GM21381 (cell line): ENCODE measurements at regions not wholly inside any gene's neighbourhood (a gene's known extent, or its start where the extent isn't known, plus 50 kb on each side); places are given as distances from the start of the nearest gene placed in this dataset.
"Not testable (repeated sequence)": the region's sequence is repeated elsewhere in the genome, so short reads cannot be mapped to it uniquely, and the experiment has no call there.

Experiments
- ATAC-seq: cut with Tn5 transposase; IDR thresholded peaks from one replicate; pipeline ENCODE4 v1.9.1; 2021; ENCODE audit warnings: mild to moderate bottlenecking, moderate library complexity; ENCODE audit not compliant: unreplicated experiment

- ATAC-seq: not testable (repeated sequence)
These were observed 111.5 kb upstream of the MRPS22 start for GRCh38 chr3:139232341-139232740.

DNA sequence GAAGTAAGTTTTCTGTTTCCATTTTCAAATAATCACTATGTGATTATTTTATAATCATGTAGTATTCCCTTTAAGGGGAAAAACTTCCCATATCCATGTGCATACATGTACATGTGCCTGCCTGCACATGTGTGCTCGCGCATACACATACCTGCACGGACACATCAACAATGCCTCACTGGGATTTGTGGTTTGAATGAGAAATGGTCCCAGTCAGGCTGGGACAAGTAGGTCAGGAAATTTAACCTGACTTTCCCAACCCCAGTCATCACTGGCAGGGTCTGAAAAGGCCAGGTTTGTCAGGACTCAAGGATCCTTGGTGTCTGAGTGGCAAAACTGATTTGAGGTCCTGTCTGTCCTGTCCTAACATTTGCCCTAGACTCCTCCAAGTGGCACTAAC, 109.3 kb upstream of the MRPS22 start:
- ATAC-seq: no peak

GRCh38 chr3:139235192-139235591, 108.6 kb upstream of the MRPS22 start:
- ATAC-seq: no peak

GRCh38 chr3:139236336-139236735, 107.5 kb upstream of the MRPS22 start:
- no peak for ATAC-seq

DNA sequence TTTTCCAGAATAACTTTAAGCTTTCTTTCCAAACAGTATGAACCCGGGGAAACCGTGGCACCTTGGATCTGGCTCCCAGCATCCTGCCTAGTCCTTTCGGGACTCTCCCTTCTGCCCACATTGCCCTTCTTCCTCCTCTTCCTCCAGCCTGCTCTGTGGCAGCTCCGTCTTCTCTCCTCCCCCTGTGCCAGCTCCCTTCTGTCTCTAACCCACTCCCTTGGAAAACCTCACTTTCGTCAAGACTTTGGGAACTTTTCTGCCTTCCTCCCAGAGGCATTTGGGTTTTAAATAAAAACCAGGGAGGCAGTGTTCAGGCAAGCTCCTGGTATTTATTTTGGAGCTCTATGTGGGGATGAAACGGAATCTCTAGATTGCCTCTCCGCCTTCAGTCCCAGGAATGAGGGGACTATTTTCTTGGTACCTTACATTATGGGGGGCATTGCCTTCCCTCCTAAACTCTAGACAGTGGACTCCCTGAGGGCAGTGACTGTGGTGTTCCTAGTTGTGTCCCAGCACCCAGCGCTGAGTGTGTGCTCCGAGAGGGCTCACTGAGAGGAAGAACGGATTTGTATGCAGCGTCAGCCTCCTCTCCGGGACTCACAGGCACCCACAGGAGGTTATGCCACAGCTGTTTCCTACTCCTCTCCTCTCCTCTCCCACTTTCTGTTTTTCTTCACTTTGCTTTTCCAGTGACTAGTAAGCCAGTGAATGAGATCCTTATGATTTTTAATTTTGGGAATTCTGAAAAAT, 105.4 kb upstream of the MRPS22 start:
- no peak for ATAC-seq

DNA sequence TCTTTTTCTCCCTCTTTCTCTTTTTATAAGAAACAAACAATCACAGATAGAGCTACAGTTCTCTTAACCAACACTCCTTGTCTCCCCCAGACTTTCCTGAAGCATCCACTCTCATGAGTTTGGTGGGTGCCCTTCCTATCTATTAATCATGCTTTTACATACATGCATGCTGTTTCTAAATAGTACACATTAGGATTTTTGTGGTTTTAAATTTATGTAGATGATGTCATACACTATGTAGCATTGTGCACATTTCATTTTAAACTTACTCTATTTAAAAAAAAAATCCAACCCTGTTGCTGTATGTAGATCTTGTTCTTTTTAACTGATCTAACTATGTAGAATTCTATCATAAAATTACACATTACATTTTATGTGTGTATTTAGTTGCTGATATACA, 104.3 kb upstream of the MRPS22 start:
- no peak for ATAC-seq

- no peak for ATAC-seq
These were observed 102.0 kb upstream of the MRPS22 start for GRCh38 chr3:139241783-139242182.

GRCh38 chr3:139243710-139244109, 100.1 kb upstream of the MRPS22 start:
- no peak for ATAC-seq

GRCh38 chr3:139248593-139249255, 95.1 kb upstream of the MRPS22 start:
- no peak for ATAC-seq

GRCh38 chr3:139251529-139251928, 92.3 kb upstream of the MRPS22 start:
- ATAC-seq: no peak

DNA sequence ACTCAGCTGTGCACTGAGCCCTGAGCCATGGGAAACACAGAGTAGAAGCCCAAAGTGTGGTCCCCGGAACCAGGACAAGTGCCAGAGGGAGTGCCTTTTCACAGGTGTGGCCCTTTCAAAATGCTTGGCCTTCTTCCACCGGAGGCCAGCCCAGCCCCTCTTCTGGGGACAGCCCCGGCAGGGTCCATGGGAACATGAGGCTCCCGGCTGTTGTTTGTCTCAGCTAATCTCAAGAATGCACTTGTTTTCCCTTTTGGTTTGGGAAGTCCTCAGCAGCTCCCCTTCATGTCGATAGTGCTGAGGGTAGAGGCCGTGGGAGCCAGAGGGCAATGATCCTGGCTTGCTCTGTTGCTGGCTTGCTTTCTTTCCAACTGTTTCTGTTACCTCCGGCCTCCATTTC, 91.1 kb upstream of the MRPS22 start:
- no peak for ATAC-seq

GRCh38 chr3:139258276-139258675, 85.5 kb upstream of the MRPS22 start:
- ATAC-seq: no peak

GRCh38 chr3:139259398-139259797, 84.4 kb upstream of the MRPS22 start:
- ATAC-seq: no peak

- no peak for ATAC-seq
These were observed 83.8 kb upstream of the MRPS22 start for GRCh38 chr3:139260041-139260486.

- no peak for ATAC-seq
These were observed 82.8 kb upstream of the MRPS22 start for GRCh38 chr3:139260793-139261736.

DNA sequence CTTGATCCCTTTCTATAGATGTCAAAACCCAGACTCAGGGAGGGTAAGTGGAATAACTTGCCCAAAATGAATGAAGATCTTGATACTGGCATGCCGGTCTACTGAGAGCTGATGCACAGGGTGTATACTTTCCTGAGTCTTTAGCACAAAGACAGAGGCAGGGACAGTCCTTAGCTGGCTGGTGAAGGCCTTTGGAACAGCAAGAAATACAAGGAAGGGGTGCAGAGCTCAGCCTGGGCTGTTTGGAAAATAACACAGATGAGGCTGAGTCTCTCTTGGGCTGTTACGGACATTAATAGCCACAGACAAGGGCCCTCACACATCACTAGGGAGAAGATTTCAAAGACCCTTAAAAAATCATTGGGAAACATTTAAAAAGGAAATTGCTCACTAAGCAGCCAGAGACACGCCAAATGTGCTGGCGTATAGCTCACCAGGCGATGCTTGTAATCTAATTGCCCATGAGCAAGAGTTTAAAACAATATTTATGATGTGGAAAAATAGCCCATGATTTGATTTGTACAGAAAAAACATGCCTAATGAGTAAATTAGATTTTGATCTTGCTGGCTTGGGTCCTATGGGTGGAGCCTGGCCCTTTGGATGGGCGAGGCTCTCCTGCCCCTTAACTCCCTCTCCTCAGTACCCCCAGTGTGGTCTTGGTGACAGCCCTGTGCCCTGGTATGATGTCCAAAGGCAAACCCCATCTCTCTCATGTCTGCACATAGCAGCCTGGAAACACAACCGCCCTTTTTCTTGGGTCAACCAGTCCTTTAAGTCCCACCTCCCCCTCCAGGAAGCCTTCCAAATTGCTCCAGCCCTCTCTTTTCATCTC, 81.8 kb upstream of the MRPS22 start:
- ATAC-seq: no peak

GRCh38 chr3:139263798-139264197, 80.0 kb upstream of the MRPS22 start:
- no peak for ATAC-seq

DNA sequence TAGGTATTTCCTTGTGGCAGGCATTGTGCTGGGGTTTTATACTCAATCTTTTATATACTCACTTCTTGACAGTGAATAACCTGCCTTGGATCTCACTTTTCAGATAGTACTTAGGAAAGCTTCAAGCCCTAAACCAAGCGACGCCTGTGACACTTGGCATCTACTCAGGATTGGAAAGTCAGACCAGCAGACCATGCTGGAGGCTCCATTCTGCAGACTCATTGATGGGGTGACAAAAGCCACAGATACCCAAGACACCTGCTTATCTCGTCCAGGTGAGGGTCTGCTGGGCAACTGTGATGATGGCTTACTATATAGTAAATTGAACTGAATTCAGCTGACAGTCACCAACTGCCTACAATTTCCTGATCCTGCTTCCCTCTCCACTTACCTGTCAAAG, 79.4 kb upstream of the MRPS22 start:
- no peak for ATAC-seq

DNA sequence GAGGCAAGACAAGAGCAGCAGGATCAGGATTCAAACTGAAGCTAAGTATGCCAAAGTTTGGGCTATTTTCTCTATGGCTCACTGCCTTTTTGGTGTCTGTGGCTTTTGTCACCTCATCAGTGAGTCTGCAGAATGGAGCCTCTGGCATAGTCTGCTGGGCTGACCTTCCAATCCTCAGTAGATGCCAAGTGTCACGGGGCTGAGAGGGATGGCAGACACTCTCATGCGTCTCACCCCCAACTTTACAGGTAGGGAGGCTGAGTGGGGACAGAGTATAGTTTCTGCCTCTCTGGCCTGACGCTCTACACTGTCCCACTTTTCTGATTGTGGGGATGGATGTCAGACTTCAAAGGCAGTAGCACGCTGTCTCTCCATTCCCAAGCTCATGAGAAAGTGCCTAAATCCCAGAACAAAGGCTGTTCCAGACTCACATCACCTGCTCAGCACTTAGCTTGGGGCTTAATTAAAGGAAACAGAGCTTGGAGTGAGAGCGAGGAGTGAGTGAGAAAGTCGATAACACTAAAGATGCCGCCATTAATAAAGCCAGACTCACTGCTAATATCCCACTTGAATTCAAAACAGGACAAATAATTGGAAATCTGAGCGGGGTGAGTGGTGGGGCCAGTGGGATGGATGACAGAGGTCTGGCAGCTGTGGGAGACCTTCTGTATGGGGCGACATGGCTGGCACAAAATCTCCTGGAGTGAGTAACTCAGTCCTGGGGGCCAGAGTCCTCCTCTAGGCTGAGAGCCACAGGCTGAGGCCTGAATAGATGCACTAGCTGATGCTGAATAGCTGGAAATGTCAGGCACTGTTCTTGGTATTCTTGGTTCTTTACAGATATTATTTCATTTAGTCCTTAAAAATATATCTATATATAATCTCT, 78.4 kb upstream of the MRPS22 start:
- no peak for ATAC-seq
